ENCODE measurements at regions not wholly inside any gene's neighbourhood (a gene's known extent, or its start where the extent isn't known, plus 50 kb on each side); places are given as distances from the start of the nearest gene placed in this dataset.

GRCh38 chrX:26032111-26032912 is 105.8 kb upstream of the MAGEB18 start:
- no peak for TF ChIP-seq POLR2A (IDR thresholded peaks at IDR 0.05)
- no peak for TF ChIP-seq EP300 (IDR thresholded peaks at IDR 0.05)

Data from tibial nerve (tissue), 3 donors.